NCI-H526 treated with DMSO at 0.1 percent for 48 hours (cell line): ENCODE measurements at regions not wholly inside any gene's neighbourhood (a gene's known extent, or its start where the extent isn't known, plus 50 kb on each side); places are given as distances from the start of the nearest gene placed in this dataset.

Source experiments
- DNase-seq: peaks from one replicate; lab custom pipeline; 2025; lab: John Stamatoyannopoulos, UW

GRCh38 chr3:88573472-88573871, 423.7 kb downstream of the C3orf38 start:
- DNase-seq: no peak

- no peak for DNase-seq
Measured at GRCh38 chr3:88574146-88574545, 424.4 kb downstream of the C3orf38 start.

- no peak for DNase-seq
Measured at GRCh38 chr3:88584451-88584850, 434.7 kb downstream of the C3orf38 start.

GRCh38 chr3:88586121-88586640, 436.4 kb downstream of the C3orf38 start:
- no peak for DNase-seq

- DNase-seq: no peak
Measured at GRCh38 chr3:88589138-88589537, 439.4 kb downstream of the C3orf38 start.

GRCh38 chr3:88595026-88595425, 445.3 kb downstream of the C3orf38 start:
- no peak for DNase-seq

GRCh38 chr3:88596451-88596850, 446.7 kb downstream of the C3orf38 start:
- DNase-seq: no peak

- DNase-seq: no peak
Measured at GRCh38 chr3:88610820-88611219, 461.1 kb downstream of the C3orf38 start.

- DNase-seq: no peak
Measured at GRCh38 chr3:88611826-88612326, 462.1 kb downstream of the C3orf38 start.

GRCh38 chr3:88616413-88616812, 466.7 kb downstream of the C3orf38 start:
- DNase-seq: no peak

- no peak for DNase-seq
Measured at GRCh38 chr3:88617283-88617682, 467.5 kb downstream of the C3orf38 start.

GRCh38 chr3:88618021-88618645, 468.4 kb downstream of the C3orf38 start:
- DNase-seq: no peak

- no peak for DNase-seq
Measured at GRCh38 chr3:88621586-88621985, 471.8 kb downstream of the C3orf38 start.

- no peak for DNase-seq
Measured at GRCh38 chr3:88623709-88624108, 473.9 kb downstream of the C3orf38 start.

- no peak for DNase-seq
Measured at GRCh38 chr3:88626456-88627120, 476.8 kb downstream of the C3orf38 start.

- DNase-seq: no peak
Measured at GRCh38 chr3:88628901-88629300, 478.5 kb upstream of the EPHA3 start.

GRCh38 chr3:88632226-88632625, 475.2 kb upstream of the EPHA3 start:
- no peak for DNase-seq

GRCh38 chr3:88640581-88640980, 466.8 kb upstream of the EPHA3 start:
- DNase-seq: no peak

GRCh38 chr3:88641033-88641604, 466.3 kb upstream of the EPHA3 start:
- no peak for DNase-seq

- no peak for DNase-seq
Measured at GRCh38 chr3:88657459-88657858, 450.0 kb upstream of the EPHA3 start.

- DNase-seq: no peak
Measured at GRCh38 chr3:88661433-88661824, 446.0 kb upstream of the EPHA3 start.

- DNase-seq: no peak
Measured at GRCh38 chr3:88668180-88668579, 439.2 kb upstream of the EPHA3 start.

GRCh38 chr3:88671573-88671972, 435.8 kb upstream of the EPHA3 start:
- DNase-seq: no peak
